ENCODE measurements at regions not wholly inside any gene's neighbourhood (a gene's known extent, or its start where the extent isn't known, plus 50 kb on each side); places are given as distances from the start of the nearest gene placed in this dataset.

GRCh38 chr10:71124921-71125748 is 87.2 kb upstream of the UNC5B start:
- DNase-seq: no peak
- WGBS, 2 experiments (ENCODE audit: low coverage in 1 of 2, low lambda C conversion rate in 2 of 2, missing lambda C conversion rate in 2 of 2): 46 to 48% methylated on average over 13 of the region's 13 CpGs

DNA sequence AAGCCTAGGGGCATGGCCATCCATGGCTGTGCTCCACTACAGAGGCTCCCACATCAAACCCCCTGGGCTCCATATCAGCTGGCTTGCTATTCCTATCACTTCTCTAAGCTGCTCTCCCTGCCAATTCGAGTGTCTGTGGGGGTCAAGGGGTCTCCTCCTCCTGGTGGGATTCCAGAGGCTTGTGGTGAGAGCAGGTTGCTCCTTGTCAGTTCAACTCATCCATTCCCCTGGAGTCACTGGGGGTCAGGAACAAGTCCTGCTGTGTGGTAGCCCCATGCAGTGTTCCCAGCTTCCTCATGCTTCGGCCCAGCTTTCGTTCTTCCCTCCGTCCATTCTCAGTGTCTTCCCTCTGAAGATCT is 86.6 kb upstream of the UNC5B start:
- Histone ChIP-seq H3K79me2 (ENCODE audit: insufficient read depth) (no peaks in the 10 kb centered on the region), H3K4me1 (ENCODE audit: insufficient read depth) (no peaks in the 10 kb centered on the region), H3K27ac (no peak overlapping the region), H3K9me2 (ENCODE audit: insufficient read depth) (no peaks in the 10 kb centered on the region), H3K9ac (no peak overlapping the region), H3F3A (ENCODE audit: insufficient read depth) (no peaks in the 10 kb centered on the region), H4K20me1 (ENCODE audit: insufficient read depth) (no peaks in the 10 kb centered on the region), H3K9me3 (ENCODE audit: low read depth) (no peaks in the 10 kb centered on the region), H3K36me3 (ENCODE audit: low read depth) (no peaks in the 10 kb centered on the region), H3K4me2 (ENCODE audit: unreplicated experiment) (no peak overlapping the region), H2AFZ (no peak overlapping the region), H3K4me3 (no peak overlapping the region), H3K27me3 (replicated peaks; ENCODE audit: insufficient read depth) (peaks cover 29% of the 10 kb centered on the region)
- 31 to 33% methylated on average over 4 of the region's 4 CpGs for WGBS, 2 experiments (ENCODE audit: low coverage in 1 of 2, low lambda C conversion rate in 2 of 2, missing lambda C conversion rate in 2 of 2)
- no peak for DNase-seq
- no peak for TF ChIP-seq EZH2 (IDR thresholded peaks at IDR 0.05; ENCODE audit: insufficient read depth, poor library complexity, severe bottlenecking)
- TF ChIP-seq EZH2phosphoT487 (IDR thresholded peaks at IDR 0.05; ENCODE audit: insufficient read depth, low read depth): no peak
- in situ Hi-C loops (cut with MboI): no loop called here

More at GRCh38 chr10:71124921-71125748, 87.2 kb upstream of the UNC5B start:
- Histone ChIP-seq H3K27ac (no peak overlapping the region), H3K4me1 (ENCODE audit: insufficient read depth) (no peaks in the 10 kb centered on the region), H3K4me3 (no peak overlapping the region), H3K27me3 (replicated peaks; ENCODE audit: insufficient read depth) (peaks cover 24% of the 10 kb centered on the region), H3K9me3 (ENCODE audit: low read depth) (no peaks in the 10 kb centered on the region), H3K4me2 (ENCODE audit: unreplicated experiment) (no peak overlapping the region), H4K20me1 (ENCODE audit: insufficient read depth) (no peaks in the 10 kb centered on the region), H3K36me3 (ENCODE audit: low read depth) (no peaks in the 10 kb centered on the region), H3K9me2 (ENCODE audit: insufficient read depth) (no peaks in the 10 kb centered on the region), H3K79me2 (ENCODE audit: insufficient read depth) (no peaks in the 10 kb centered on the region), H2AFZ (no peak overlapping the region), H3K9ac (no peak overlapping the region), H3F3A (ENCODE audit: insufficient read depth) (no peaks in the 10 kb centered on the region)
- TF ChIP-seq EZH2phosphoT487 (IDR thresholded peaks at IDR 0.05; ENCODE audit: insufficient read depth, low read depth) (no peak), EZH2 (IDR thresholded peaks at IDR 0.05; ENCODE audit: insufficient read depth, poor library complexity, severe bottlenecking) (no peak)
- in situ Hi-C loops (cut with MboI): no loop called here

DNA sequence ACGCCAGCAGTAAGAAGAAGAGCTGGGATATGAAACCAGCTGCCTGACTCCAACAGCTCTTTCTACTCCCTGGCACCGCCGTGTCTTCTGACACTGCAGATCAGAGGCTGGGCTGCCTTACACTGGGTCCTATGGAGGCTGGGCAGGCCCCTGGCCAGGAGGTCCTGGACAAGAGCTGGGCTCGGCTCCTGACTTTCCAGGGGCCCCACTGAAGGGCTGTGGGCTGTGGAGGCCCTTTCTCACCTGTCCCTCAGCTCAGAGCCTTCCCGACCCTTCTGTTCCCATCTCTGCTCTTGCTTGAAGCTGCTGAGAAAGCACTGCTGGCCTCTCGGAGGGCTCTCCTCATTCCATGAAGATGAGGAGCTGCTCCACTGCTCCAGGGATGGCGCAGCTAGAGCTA is 85.9 kb upstream of the UNC5B start:
- WGBS, 2 experiments (ENCODE audit: low coverage in 1 of 2, low lambda C conversion rate in 2 of 2, missing lambda C conversion rate in 2 of 2): 42 to 49% methylated on average over 6 to 7 of the region's 7 CpGs
- no peaks in the 10 kb centered on the region for H3F3A ChIP-seq (ENCODE audit: insufficient read depth)
- no peaks in the 10 kb centered on the region for H3K9me3 ChIP-seq (ENCODE audit: low read depth)

DNA sequence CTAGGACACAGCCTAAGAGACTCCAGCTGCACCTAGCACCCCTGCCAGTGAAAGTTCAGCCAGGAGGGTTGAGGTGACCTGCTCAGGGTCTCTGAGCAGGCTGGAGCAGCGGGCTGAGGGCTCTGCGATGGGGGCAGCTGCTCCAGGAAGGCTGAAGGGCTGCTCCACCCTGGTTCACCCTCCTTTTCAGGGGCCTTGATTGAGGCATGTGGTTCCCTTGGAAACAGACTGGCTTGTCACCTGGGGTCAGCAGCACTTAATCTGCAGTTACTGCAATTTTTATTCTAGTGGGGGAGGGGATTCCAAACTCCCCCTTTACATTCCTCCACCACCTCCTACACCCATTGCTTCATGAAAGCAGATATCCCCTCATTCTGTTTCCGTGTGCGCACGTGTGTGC is 85.3 kb upstream of the UNC5B start:
- TF ChIP-seq EZH2 (IDR thresholded peaks at IDR 0.05; ENCODE audit: insufficient read depth, poor library complexity, severe bottlenecking) (no peak), EZH2phosphoT487 (IDR thresholded peaks at IDR 0.05; ENCODE audit: insufficient read depth, low read depth) (no peak)
- H3K27ac ChIP-seq: no peak overlapping the region
- H3K4me2 ChIP-seq (ENCODE audit: unreplicated experiment): no peak overlapping the region
- H3K36me3 ChIP-seq (ENCODE audit: low read depth): no peaks in the 10 kb centered on the region
- peaks cover 37% of the 10 kb centered on the region for H3K27me3 ChIP-seq (replicated peaks; ENCODE audit: insufficient read depth)
- no peak overlapping the region for H3K9ac ChIP-seq
- in situ Hi-C loops (cut with MboI): no loop called here
- H3K79me2 ChIP-seq (ENCODE audit: insufficient read depth): no peaks in the 10 kb centered on the region
- no peaks in the 10 kb centered on the region for H3K4me1 ChIP-seq (ENCODE audit: insufficient read depth)
- WGBS, 2 experiments (ENCODE audit: low coverage in 1 of 2, low lambda C conversion rate in 2 of 2, missing lambda C conversion rate in 2 of 2): 64 to 66% methylated on average over 5 of the region's 5 CpGs
- H2AFZ ChIP-seq: no peak overlapping the region
- no peaks in the 10 kb centered on the region for H3K9me2 ChIP-seq (ENCODE audit: insufficient read depth)
- DNase-seq: no peak
- no peaks in the 10 kb centered on the region for H4K20me1 ChIP-seq (ENCODE audit: insufficient read depth)
- H3K4me3 ChIP-seq: no peak overlapping the region
- no peaks in the 10 kb centered on the region for H3F3A ChIP-seq (ENCODE audit: insufficient read depth)
- no peaks in the 10 kb centered on the region for H3K9me3 ChIP-seq (ENCODE audit: low read depth)

More for the DNA sequence above, 85.9 kb upstream of the UNC5B start:
- Histone ChIP-seq H3K27ac (no peak overlapping the region), H3K4me3 (no peak overlapping the region), H3K4me1 (ENCODE audit: insufficient read depth) (no peaks in the 10 kb centered on the region), H2AFZ (no peak overlapping the region), H4K20me1 (ENCODE audit: insufficient read depth) (no peaks in the 10 kb centered on the region), H3K9me2 (ENCODE audit: insufficient read depth) (no peaks in the 10 kb centered on the region), H3K79me2 (ENCODE audit: insufficient read depth) (no peaks in the 10 kb centered on the region), H3K4me2 (ENCODE audit: unreplicated experiment) (no peak overlapping the region), H3K36me3 (ENCODE audit: low read depth) (no peaks in the 10 kb centered on the region), H3K27me3 (replicated peaks; ENCODE audit: insufficient read depth) (peaks cover 36% of the 10 kb centered on the region), H3K9ac (no peak overlapping the region)
- TF ChIP-seq EZH2phosphoT487 (IDR thresholded peaks at IDR 0.05; ENCODE audit: insufficient read depth, low read depth): no peak
- TF ChIP-seq EZH2 (IDR thresholded peaks at IDR 0.05; ENCODE audit: insufficient read depth, poor library complexity, severe bottlenecking): no peak
- in situ Hi-C loops (cut with MboI): no loop called here
- DNase-seq: no peak
